GM19328 (cell line): ENCODE measurements at regions not wholly inside any gene's neighbourhood (a gene's known extent, or its start where the extent isn't known, plus 50 kb on each side); places are given as distances from the start of the nearest gene placed in this dataset.

Experiments used
- ATAC-seq: cut with Tn5 transposase; IDR thresholded peaks from one replicate; pipeline ENCODE4 v1.9.1; 2021; ENCODE audit warnings: mild to moderate bottlenecking, moderate library complexity; ENCODE audit not compliant: unreplicated experiment

DNA sequence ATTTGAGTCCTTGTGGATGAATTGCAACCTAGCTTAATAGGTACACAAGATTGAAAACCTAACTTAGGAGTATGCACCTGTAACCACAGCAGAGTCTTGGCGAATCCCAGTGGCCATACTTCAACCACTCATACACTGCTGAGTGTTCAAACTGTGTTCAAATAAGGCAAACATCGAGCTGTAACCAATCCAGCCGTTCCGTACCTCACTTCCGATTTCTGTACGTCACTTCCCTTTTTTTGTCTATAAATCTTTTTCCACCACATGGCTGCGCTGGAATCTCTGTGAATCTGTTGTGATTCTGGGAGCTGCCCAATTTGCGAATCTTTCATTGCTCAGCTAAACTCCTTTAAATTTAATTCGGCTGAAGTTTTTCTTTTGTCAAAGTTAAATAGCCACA lies 190.6 kb downstream of the MAF start:
- ATAC-seq = no peak

DNA sequence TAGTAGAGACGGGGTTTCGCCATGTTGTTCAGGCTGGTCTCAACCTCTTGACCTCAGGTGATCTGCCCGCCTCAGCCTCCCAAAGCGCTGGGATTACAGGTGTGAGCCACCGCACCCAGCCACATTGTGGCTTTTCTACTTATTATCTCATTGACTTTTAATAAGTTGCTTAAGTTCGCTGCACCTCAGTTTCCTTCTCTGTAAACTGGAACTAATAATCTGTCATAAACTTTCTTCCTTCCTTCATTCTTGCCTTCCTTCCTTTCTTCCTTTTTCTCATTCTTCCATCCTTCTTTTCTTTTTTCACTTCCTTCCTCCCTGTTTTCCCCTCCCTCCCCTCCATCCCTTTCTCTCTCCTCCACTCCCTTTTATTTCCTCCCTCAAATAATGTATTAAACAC lies 192.2 kb downstream of the MAF start:
- no peak for ATAC-seq

DNA sequence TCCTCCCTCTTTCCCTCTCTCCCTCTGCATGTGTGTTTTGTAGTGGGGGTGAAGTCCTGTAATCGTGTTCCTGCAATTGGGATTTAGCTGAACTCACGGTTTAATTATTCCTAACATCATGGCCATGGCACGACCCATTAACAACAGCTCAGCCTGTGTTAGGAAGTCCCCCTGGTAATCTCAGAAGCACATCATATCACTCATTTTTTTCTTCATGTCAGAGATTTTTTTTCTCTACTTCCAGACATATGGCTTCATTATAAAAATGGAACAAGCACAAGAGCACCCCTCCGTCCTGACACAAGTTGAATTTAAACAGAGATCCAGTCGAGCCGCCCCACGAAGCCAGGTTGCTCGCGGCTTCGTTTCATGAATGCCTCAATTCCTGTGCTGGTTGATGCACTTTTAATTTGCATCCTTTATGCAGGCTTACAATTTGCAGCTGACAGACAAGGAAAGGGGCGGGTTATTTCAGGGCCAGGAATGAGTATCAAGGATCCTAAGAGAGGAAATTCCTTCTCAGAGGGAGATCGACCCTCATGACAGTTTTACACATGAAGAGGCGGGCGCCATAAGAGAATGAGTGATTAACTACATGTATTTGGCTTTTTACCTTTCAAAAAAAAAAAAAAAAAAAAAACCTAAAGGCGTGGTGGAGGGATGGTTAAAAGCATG lies 192.9 kb downstream of the MAF start:
- no peak for ATAC-seq

DNA sequence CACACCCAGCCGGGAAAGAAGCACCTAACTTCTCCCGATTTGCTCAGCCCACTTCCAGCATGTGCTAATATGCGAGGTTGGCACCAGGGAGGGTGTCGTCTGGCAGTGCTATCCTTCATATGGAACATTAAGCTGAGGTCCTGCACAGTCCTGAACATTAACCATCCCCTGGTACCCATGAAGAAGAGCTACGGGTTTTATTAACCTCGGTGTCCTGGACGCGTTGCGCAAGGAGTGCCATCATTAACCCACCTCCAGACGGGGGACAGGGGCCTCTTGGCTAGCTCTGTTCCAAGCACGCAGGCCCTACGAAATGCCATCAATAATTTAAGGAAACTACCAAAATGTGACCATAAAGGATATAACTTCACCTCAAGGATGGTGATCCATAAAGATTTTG lies 193.5 kb downstream of the MAF start:
- no peak for ATAC-seq

DNA sequence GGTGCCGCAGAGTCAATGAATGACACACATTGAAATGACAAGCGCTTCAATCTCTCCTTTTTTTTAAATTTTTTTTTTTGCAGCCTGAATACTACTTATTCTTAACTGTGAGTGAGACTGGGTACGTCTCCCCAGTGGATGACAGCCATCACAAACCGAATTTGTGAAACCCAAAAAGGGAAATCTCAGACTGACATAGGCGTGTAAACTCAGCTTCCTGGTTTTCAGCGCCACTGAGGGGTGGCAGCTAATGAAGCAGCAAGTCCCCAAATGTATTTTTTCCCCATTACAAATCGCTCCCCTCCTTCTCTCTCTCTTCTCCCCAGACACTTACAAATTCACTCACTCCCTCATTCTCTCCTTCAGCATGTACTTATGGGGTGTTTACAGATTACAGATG lies 196.0 kb downstream of the MAF start:
- no peak for ATAC-seq

DNA sequence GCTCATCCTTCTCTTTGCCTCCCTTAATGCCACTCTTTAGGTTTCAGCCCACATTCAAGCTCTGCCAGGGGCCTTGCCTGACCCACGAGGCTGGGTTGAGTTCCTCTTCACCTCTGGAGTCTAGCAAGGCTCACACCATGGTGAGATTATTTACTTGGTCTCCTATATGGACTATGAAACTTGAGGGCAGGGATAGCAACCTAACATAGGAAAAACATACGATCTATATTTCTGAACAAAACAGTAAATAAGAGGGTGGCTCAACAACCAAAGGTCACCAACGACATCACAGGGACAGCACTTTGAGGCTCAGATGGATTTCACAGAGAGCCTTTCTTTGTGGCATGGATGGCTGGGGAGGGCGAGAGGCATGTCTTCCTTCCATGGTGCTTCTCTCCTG lies 197.0 kb downstream of the MAF start:
- no peak for ATAC-seq

DNA sequence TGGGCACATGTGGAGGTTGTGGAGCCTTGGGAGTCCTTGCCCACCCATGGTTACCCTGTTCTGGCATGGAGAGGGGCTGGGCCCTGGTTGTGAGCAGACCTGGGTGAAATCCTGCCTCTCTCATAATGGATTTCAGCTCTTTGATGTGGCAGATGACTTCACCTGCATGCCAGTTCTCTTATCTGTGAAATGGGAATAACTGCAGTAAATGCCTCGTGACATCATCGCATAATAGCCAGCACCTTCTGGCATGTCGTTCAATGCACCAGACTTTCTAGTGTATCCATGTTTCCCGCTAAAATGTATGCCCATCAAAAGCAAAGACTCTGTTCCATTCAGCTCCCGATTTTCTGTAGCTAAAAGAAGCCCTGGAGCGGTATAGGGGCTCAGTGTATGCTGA lies 197.6 kb downstream of the MAF start:
- ATAC-seq = no peak

DNA sequence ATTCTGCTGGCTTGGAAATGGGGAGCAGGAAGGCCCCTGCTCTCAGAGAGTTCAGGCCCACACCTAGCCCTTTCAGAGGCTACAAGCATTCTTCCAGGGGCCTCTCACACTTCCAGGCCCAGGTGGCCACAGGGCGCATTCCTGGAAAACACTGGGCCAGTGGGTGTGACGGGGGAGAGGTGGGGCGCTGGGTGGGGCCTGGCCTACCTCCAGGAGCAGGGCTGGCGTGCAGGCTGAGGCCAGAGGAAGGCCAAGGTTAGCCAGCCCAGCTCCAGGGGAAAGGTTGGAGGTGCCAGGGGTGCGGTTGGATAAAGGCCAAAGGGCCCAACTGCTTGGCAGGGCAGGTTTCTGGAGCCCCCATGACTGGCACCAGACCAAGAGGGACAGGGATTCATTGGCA lies 198.2 kb downstream of the MAF start:
- no peak for ATAC-seq

DNA sequence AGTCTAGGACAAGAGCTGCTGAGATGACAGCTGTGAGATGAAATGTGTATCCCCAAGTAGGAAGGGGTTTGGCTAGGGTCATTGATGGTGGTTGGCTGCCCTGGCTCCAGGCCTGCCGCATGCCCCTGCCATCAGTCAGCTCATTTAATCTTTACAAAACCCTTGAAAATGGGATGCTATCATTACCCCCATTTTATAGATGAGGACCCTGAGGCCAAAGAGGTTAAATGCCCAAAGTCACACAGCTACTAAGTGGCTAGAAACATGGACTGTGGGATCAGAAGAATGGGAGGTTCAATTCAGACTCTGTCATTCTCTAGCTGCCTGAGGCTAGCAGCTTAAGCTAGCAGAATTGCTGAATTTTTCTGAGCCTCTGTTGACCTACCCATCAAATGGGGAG lies 198.8 kb downstream of the MAF start:
- no peak for ATAC-seq

DNA sequence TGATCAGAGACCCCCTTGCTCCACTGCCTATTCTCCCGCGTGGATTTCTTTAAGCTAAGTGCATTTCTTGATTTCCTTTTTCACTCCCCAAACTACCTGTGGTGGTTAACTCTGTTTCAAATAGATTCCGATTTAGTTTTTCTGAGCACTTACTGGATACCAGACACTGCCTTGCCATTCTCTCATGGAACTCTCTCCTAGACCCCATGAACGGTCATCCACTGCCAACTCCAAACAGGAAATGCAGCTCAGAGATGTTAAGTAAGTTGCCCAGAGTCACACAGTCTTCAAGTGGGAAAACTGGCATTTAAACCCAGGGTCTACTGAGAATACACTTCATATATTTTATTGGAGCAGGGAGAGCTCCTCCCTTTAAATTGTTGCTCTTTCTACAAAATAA lies 199.4 kb downstream of the MAF start:
- no peak for ATAC-seq

DNA sequence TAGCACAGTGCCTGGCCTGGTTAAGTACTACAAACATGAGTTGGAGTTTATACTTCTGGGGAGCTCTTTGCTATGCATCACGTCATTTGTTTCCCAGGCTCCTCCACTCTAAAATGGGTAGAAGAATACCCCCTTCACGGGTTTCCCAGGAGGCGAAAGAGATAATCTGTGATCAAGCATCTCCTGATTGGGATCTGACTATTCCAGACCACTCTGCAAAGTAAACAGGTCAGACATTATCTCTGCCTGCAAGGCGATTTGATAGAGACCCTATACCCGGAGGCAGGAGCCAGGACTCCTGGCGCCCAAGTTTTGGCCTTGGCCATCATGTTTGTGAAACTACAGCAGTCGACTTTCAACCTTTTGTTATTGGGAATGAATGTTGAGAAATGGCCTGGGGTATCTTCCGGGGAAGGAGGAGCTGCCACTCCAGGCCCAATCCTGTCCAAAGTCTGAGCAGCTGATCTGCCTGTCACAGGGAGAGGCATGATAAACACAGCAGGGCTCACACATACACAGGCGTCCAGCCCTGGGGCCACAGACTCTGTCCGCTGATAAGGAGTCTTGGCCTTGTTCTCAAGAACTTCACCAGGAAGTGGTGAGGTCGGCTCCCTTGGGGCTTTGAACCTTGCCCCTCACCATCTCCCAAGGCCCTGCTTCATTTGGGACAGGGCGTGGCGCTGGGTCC lies 199.9 kb downstream of the MAF start:
- ATAC-seq = no peak

DNA sequence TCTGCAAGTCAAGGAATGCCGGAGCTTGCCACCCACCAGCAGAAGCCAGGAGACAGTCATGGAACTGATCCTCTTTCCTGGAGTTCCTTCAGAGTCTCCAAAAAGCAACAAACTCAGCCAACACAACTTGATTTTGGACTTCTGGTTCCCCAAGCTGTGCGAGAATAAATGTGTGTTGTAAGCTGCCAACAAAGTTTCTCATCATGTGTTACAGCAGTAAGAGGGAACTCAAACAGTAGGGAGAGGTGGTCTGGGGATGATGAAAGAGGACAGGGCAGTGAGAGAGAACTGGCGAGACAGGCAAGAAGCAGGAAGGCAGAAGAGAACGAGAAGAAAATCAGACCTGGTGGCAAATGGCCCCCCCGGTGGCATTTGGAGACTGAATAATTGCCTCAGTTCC lies 204.9 kb downstream of the MAF start:
- no peak for ATAC-seq

DNA sequence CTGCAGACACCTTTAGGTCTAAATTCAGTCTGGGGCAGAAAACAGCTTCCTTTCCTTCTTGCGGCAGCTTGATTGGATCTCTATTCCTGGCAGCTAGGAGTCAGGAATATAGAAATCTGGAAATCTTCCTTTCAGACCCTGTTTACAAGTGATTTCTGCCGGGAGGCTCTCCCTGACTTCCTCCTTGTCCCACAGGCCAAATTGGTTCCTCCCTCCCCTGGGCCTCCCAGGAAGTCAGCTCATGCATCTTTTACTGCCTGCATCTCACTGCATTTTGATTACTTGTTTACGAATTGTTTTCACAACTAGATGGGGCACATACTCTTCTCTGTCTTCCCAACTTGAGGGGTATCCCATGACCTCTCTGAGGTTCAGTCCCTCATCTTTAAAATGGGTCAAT lies 206.3 kb downstream of the MAF start:
- no peak for ATAC-seq

DNA sequence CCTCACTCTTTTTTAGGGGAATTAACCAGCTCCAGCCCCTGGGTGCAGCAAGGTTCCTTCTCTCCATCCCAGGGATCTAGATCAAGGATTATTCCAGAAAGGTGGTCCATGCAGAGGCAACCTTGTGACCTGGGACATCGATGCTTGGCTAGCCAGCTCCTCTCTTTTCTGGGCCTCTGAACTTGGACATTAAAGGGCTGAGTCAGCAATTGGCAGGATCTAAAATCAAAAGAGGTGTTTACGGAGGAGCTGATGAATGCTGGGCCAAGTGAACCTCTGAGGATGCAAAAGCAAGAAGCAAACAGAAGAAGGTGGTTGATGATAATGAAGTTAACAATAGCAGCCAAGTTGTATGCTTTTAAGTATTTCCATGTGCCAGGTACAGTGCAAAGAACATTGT lies 207.0 kb downstream of the MAF start:
- ATAC-seq = no peak

DNA sequence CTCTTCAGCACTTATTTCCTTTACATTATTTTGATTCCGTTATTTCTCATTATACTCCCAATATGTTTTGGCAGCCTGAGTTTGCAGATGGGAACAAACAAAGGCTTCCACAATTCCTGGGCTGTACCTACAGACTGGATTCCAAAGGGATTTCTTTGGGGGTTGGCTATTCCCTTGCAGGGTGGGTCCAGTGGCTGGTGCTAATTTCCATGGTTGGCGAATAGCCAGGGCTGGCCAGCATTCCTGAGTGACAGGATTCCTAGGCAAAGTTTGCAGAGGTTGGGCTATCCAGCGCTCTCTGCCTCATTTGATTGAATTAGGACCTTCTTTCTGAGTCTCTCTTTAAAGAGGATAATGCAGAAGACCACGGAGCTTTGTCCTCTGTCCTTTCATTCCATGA lies 207.4 kb downstream of the MAF start:
- ATAC-seq = no peak

DNA sequence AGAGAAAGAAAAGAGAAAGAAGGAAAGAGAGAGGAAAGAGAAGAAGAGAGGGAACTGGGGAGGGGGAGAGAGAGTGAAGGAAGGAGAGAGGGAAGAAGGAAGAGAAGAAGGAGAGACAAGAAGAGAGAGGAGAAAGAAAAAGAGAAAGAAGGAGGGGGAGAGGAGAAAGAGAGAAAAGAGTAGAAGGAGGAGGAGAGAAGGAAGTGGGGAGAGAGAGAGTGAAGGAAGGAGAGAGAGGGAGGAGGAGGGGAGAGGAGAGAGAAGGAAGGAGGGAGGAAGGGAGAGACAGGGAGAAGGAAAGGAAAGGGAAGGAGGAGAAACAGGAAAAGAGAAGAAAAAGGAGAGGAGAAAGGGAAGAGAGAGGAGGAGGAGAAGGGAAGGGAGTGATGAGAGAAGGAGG lies 208.5 kb downstream of the MAF start:
- no peak for ATAC-seq

DNA sequence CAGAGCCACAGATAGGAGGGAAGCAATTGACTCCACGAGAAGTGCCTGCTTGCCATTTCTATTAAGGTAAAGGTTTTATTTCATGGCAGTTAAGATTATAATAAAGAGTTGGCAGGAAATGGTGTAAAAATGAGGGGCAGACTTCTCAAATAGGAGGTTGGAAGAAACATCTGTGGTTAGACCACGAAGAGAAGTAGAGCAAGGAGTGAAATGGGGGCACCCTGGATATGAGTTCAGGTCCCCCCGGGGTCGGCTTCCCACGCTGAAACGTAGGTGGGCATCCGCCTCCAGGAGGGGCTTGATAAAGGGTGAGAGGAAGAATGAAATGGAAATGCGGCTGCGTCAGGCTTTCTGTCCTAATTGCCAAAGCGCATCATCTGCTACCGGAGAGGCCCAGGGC lies 209.1 kb downstream of the MAF start:
- no peak for ATAC-seq

DNA sequence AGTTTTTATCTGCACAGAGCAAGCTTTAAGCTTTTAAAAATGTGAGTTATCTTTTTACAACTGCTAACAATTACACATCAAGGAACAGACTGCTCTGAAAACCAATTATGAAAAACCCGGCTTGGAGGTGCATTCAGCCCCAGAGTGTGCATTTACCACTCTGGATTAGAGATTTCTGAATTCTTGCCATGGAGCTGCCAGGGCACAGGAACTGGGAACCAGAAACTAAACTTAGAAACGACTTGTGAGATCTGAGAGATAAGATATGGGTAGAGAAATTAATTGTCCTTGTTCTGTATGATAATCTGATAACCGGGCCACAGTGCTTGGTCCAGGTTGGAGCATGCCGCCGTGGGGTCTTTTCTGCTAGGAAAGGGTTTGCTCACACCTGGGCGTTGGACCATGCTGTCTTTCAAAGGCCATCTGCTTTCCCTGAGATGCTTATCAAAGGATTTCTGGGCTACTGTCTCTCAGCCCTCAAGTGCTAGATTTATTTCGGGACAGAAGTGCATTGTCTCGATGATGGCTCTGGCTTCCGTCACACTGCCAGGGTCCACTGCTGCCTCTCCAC lies 210.0 kb downstream of the MAF start:
- no peak for ATAC-seq

DNA sequence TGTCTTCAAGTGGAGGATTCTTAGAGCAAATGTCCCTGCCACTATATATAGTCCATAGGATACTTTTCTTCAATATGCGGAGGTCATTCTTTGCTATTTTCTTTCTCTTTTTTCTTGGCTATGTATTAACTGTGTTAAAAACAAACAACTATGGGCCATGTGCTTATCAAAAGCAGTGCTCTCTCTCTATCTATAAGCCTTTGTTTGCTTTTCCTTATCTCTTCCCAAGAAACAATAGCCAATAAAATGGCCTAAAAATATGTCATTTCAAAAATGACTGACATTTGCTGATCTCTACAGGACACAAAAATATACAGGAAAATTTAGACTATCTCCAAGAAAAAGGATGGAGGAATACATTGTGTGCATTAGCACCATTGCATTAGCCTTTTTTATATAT lies 212.1 kb downstream of the MAF start:
- ATAC-seq = no peak

DNA sequence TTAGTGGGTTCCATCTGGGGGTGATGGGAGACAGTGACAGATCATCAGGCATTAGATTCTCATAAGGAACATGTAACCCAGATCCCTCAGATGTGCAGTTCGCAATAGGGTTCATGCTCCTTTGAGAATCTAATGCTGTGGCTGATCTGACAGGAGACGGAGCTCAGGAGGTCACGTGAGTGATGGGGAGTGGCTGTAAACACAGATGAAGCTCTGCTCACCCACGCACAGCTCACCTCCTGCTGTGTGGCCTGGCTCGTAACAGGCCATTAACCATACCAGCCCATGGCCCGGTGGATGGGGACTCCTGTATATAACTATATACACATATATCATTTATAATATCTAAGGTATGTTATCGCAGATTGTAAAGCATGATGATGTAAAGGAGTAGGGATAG lies 214.2 kb downstream of the MAF start:
- no peak for ATAC-seq

DNA sequence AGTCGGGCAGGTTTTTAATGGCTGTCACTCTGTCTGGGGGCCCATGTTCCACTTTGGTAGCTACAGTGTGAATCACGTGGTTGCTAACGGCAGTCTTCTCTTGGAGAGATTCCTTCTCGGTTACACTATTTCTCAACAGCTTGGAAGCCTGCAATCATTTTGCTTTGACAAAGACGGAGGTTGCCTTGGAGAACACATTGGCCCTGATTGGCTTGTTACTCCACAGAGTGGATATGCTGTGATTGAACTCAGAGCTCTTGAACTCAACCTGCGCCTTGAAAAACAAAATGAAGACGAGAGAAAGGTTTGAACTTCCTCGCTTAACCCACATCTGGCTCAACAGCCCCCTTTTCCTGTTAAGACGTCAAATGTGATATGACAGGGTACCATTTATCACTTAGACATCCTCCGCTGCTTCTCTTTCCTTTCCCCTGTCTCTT lies 218.9 kb downstream of the MAF start:
- no peak for ATAC-seq

DNA sequence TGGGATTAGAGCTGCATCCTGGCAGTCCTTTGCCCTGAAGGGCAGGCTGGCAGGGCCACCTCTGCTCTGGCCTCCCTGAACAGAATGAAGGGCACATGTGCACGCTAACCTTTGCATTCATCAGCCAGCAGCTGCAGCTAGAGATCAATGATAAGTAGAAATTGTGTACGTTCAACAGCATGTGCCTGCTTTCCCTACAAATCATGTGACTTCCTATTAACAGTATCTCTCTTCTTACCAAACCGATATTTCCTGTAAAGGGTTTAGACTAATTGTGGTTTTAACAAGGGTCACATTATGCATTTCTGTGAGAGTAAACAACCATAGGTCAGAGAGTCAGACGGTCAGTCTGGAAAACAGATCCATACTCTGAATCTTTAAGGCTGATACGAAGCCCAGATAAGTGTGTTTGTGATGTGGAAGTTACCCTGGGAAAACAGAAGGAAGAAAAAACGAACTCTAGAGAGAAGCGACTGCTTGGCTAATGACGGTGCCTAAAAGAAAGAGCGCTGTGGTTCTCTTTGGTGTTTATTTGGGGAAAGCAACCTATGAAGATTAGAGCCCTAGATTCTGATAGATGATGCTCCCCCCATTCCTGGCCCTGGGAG lies 219.4 kb downstream of the MAF start:
- ATAC-seq = no peak
